H1 (cell line): ENCODE measurements at regions not wholly inside any gene's neighbourhood (a gene's known extent, or its start where the extent isn't known, plus 50 kb on each side); places are given as distances from the start of the nearest gene placed in this dataset.

Source experiments
- CTCF ChIA-PET: fragments of 300-600 bp; sonication (Branson Sonifier 250); formaldehyde crosslinking; loops from one replicate; lab custom pipeline; 2021; ENCODE audit not compliant: partially characterized antibody; lab: Charles Lee
- POLR2A ChIA-PET: fragments of 300-600 bp; sonication (Branson Sonifier 250); formaldehyde crosslinking; loops from one replicate; lab custom pipeline; 2021; ENCODE audit warnings: inconsistent platforms; ENCODE audit not compliant: partially characterized antibody; lab: Charles Lee
- DNase-seq, 2 experiments: peaks; one replicate each; pipeline versions ENCODE4 v3.0.0 to v3.0.0-alpha.2; 2010 to 2022; ENCODE audit warnings: low spot score in 2 of 2, low read depth in 1 of 2, mixed read lengths in 1 of 2
- FAIRE-seq: peaks from 2 replicates; lab custom pipeline; 2011; peaks lifted over from hg19 to GRCh38; lab: Jason Lieb, UNC
- H2AFZ ChIP-seq: 2 replicates; pipeline ENCODE4 v1.8.1; 2012; ENCODE audit warnings: low read length, inconsistent platforms
- H2AK5ac ChIP-seq: 2 replicates; pipeline ENCODE4 v1.6.1; 2013; ENCODE audit warnings: low read depth, low read length
- H2BK120ac ChIP-seq: replicated peaks from 2 replicates; pipeline ENCODE3; 2013; ENCODE audit warnings: low read depth, low read length, inconsistent platforms
- H2BK12ac ChIP-seq: 2 replicates; pipeline ENCODE4 v1.6.1; 2013; ENCODE audit warnings: low read depth, low read length
- H2BK15ac ChIP-seq: 2 replicates; pipeline ENCODE4 v1.6.1; 2013; ENCODE audit warnings: low read length
- H2BK20ac ChIP-seq: 2 replicates; pipeline ENCODE4 v1.6.1; 2013; ENCODE audit warnings: low read length
- H2BK5ac ChIP-seq: 2 replicates; pipeline ENCODE4 v1.6.1; 2013; ENCODE audit warnings: low read depth, low read length
- H3K14ac ChIP-seq: 2 replicates; pipeline ENCODE4 v1.6.1; 2013; ENCODE audit warnings: inconsistent platforms; ENCODE audit not compliant: insufficient read length
- H3K18ac ChIP-seq: 2 replicates; pipeline ENCODE4 v1.6.1; 2013; ENCODE audit warnings: low read length; ENCODE audit errors: extremely low read depth
- H3K23ac ChIP-seq: 2 replicates; pipeline ENCODE4 v1.6.1; 2013; ENCODE audit warnings: inconsistent platforms; ENCODE audit not compliant: insufficient read length
- H3K23me2 ChIP-seq: 2 replicates; pipeline ENCODE4 v1.6.1; 2013; ENCODE audit warnings: low read depth, low read length
- H3K27ac ChIP-seq: 2 replicates; pipeline ENCODE4 v1.6.1; 2011; ENCODE audit warnings: low read depth, low read length, inconsistent platforms
- H3K27me3 ChIP-seq, 4 experiments: replicated peaks in 1 of 4; 1 replicate in 1 of 4; 2 replicates in 3 of 4; pipeline versions ENCODE4 v1.6.1 to v1.8.1; 2011 to 2013; ENCODE audit warnings: low read length in 3 of 4, mild to moderate bottlenecking in 3 of 4, inconsistent platforms in 2 of 4, mixed read lengths in 2 of 4, moderate library complexity in 1 of 4; ENCODE audit not compliant: control insufficient read depth in 3 of 4, insufficient read depth in 3 of 4; ENCODE audit errors: extremely low read depth in 1 of 4
- H3K36me3 ChIP-seq, 4 experiments: 2 replicates each; pipeline versions ENCODE4 v1.6.1 to v1.8.1; 2011 to 2013; ENCODE audit warnings: mild to moderate bottlenecking in 4 of 4, low read length in 3 of 4, moderate library complexity in 2 of 4, control low read depth in 1 of 4, inconsistent platforms in 1 of 4; ENCODE audit not compliant: insufficient read depth in 4 of 4, control insufficient read depth in 2 of 4
- H3K4ac ChIP-seq: replicated peaks from 2 replicates; pipeline ENCODE3; 2013; ENCODE audit warnings: low read length, low read depth, mixed read lengths, inconsistent platforms; ENCODE audit not compliant: insufficient read length
- H3K4me1 ChIP-seq, 4 experiments: replicated peaks in 1 of 4; 1 replicate in 1 of 4; 2 replicates in 3 of 4; pipeline versions ENCODE4 v1.6.1 to v1.8.1; 2011 to 2013; ENCODE audit warnings: low read length in 3 of 4, inconsistent platforms in 2 of 4, mixed read lengths in 1 of 4; ENCODE audit not compliant: insufficient read depth in 4 of 4, control insufficient read depth in 3 of 4
- H3K4me2 ChIP-seq, 2 experiments: 2 replicates each; pipeline versions ENCODE4 v1.6.1 to v1.8.1; 2011 to 2013; ENCODE audit warnings: low read depth in 2 of 2, low read length in 2 of 2, control low read depth in 1 of 2, inconsistent platforms in 1 of 2, mild to moderate bottlenecking in 1 of 2; ENCODE audit not compliant: insufficient read depth in 1 of 2
- H3K4me3 ChIP-seq, 4 experiments: fragments of 200-600, 300-600 bp in 1 of 4; sonication (generic), shearing (Covaris generic), sonication (Bioruptor Twin) in 1 of 4; 2 replicates each; pipeline versions ENCODE4 v1.5.1 to v1.8.1; 2011 to 2016; ENCODE audit warnings: low read length in 4 of 4, low read depth in 3 of 4, control low read depth in 2 of 4, inconsistent platforms in 2 of 4, mild to moderate bottlenecking in 2 of 4, mixed read lengths in 1 of 4, moderate library complexity in 1 of 4; ENCODE audit not compliant: insufficient read depth in 2 of 4; ENCODE audit errors: extremely low read depth in 1 of 4
- H3K56ac ChIP-seq: replicated peaks from 2 replicates; pipeline ENCODE3; 2013; ENCODE audit warnings: low read depth, mild to moderate bottlenecking, mixed read lengths, low read length, inconsistent platforms; ENCODE audit not compliant: insufficient read length
- H3K79me1 ChIP-seq: 2 replicates; pipeline ENCODE4 v1.6.1; 2013; ENCODE audit warnings: low read depth, low read length, control low read depth
- H3K79me2 ChIP-seq, 2 experiments: 2 replicates each; pipeline versions ENCODE4 v1.6.1 to v1.8.1; 2012 to 2013; ENCODE audit warnings: low read length in 2 of 2, mild to moderate bottlenecking in 2 of 2, inconsistent platforms in 1 of 2; ENCODE audit not compliant: insufficient read depth in 2 of 2, control insufficient read depth in 1 of 2
- H3K9ac ChIP-seq, 4 experiments: replicated peaks in 1 of 4; 1 replicate in 1 of 4; 2 replicates in 3 of 4; pipeline versions ENCODE4 v1.6.1 to v1.8.1; 2011 to 2013; ENCODE audit warnings: low read depth in 3 of 4, low read length in 3 of 4, control low read depth in 2 of 4, mild to moderate bottlenecking in 2 of 4, moderate library complexity in 2 of 4, inconsistent platforms in 1 of 4; ENCODE audit errors: extremely low read depth in 1 of 4
- H3K9me3 ChIP-seq, 2 experiments: 2 replicates each; pipeline versions ENCODE4 v1.6.1 to v1.8.1; 2012 to 2013; ENCODE audit warnings: mild to moderate bottlenecking in 2 of 2, moderate library complexity in 2 of 2, control low read depth in 1 of 2, inconsistent platforms in 1 of 2, low read depth in 1 of 2, low read length in 1 of 2, mixed read lengths in 1 of 2; ENCODE audit not compliant: insufficient read depth in 2 of 2
- H4K20me1 ChIP-seq, 2 experiments: replicated peaks in 1 of 2; 2 replicates each; pipeline versions ENCODE3 to v1.8.1; 2011 to 2013; ENCODE audit warnings: inconsistent platforms in 2 of 2, low read length in 2 of 2, mild to moderate bottlenecking in 1 of 2; ENCODE audit not compliant: insufficient read depth in 2 of 2, control insufficient read depth in 1 of 2
- H4K5ac ChIP-seq: 2 replicates; pipeline ENCODE4 v1.6.1; 2013; ENCODE audit warnings: low read length, low read depth, mixed read lengths, inconsistent platforms; ENCODE audit not compliant: insufficient read length
- H4K8ac ChIP-seq: 2 replicates; pipeline ENCODE4 v1.8.0; 2013; ENCODE audit warnings: mild to moderate bottlenecking, moderate library complexity, low read length, inconsistent platforms; ENCODE audit not compliant: insufficient read depth; ENCODE audit errors: extremely low read depth
- H4K91ac ChIP-seq: replicated peaks from 2 replicates; pipeline ENCODE3; 2013; ENCODE audit warnings: low read length, mixed read lengths, inconsistent platforms; ENCODE audit not compliant: insufficient read length
- ATF3 ChIP-seq: IDR thresholded peaks from 2 replicates; pipeline ENCODE4 v1.6.1; 2011; ENCODE audit warnings: low read depth, mild to moderate bottlenecking, low read length; ENCODE audit not compliant: insufficient read depth
- MAX ChIP-seq: IDR thresholded peaks from 2 replicates; pipeline ENCODE4 v1.6.1; 2012; ENCODE audit warnings: inconsistent platforms
- RFX5 ChIP-seq: IDR thresholded peaks from 2 replicates; pipeline ENCODE4 v1.6.1; 2011; ENCODE audit warnings: low read depth, low read length, improper control_type of control experiment, borderline replicate concordance
- WGBS, 2 experiments: shearing (Covaris generic) in 1 of 2; methylation state at CpG; one replicate each; pipeline versions ENCODE4 v1.1.6 to v1.1.7; 2013 to 2015; ENCODE audit warnings: low lambda C conversion rate in 2 of 2, mixed read lengths in 2 of 2, inconsistent platforms in 1 of 2, low coverage in 1 of 2, missing lambda C conversion rate in 1 of 2; ENCODE audit not compliant: insufficient replicate concordance in 2 of 2, insufficient coverage in 1 of 2, insufficient read length in 1 of 2; ENCODE audit errors: extremely low coverage in 1 of 2, missing lambda C conversion rate in 1 of 2; 5-methylcytosine and 5-hydroxymethylcytosine counted together

- Histone ChIP-seq H3K79me2 (no peaks in the 10 kb centered on the region), H4K91ac (no peak overlapping the region), H2BK15ac (no peak overlapping the region), H4K8ac (no peak overlapping the region), H3K56ac (no peak overlapping the region), H3K18ac (no peak overlapping the region), H4K20me1 (no peaks in the 10 kb centered on the region), H3K4me1 (no peaks in the 10 kb centered on the region), H3K23me2 (no peaks in the 10 kb centered on the region; the same call in 1 of the 2 replicates), H3K23ac (no peak overlapping the region), H2BK5ac (no peak overlapping the region), H2BK12ac (no peak overlapping the region), H3K79me1 (no peaks in the 10 kb centered on the region), H3K27me3 (no peaks in the 10 kb centered on the region; a peak in 1 of 7 replicates), H3K14ac (no peak overlapping the region), H3K27ac (no peak overlapping the region), H4K5ac (no peak overlapping the region), H3K4me2 (no peak overlapping the region), H2AK5ac (no peak overlapping the region), H3K9me3 (no peaks in the 10 kb centered on the region), H2AFZ (no peak overlapping the region), H3K9ac (no peak overlapping the region), H3K4ac (no peak overlapping the region), H3K36me3 (no peaks in the 10 kb centered on the region), H2BK20ac (no peak overlapping the region), H2BK120ac (no peak overlapping the region), H3K4me3 (no peak overlapping the region)
- ChIA-PET CTCF (interaction anchor here (2.0 kb wide), 1 partner anchor 16 kb away, joined by 7 read pairs; no protein-coding TSS in a partner anchor), POLR2A (no interaction called here)
- DNase-seq (no peak), FAIRE-seq (no peak)
- WGBS, 2 experiments: 90% methylated on average over 4 of the region's 4 CpGs; no CpG with 5 or more reads in 1 of the 2 experiments
- TF ChIP-seq ATF3 (no peak), MAX (no peak), RFX5 (no peak)
Observed at GRCh38 chr12:65624554-65625086, 199.7 kb upstream of the HMGA2 start.
